ENCODE measurements at regions not wholly inside any gene's neighbourhood (a gene's known extent, or its start where the extent isn't known, plus 50 kb on each side); places are given as distances from the start of the nearest gene placed in this dataset.

GRCh38 chr12:114898159-114898558, 214.2 kb upstream of the TBX3 start:
- no peak for TF ChIP-seq POLR2A (IDR thresholded peaks at IDR 0.05; ENCODE audit: low read length)
- no peak for TF ChIP-seq GATA1 (IDR thresholded peaks at IDR 0.05; ENCODE audit: low read depth, low read length)

Data from erythroblast (primary cell).